ENCODE measurements at regions not wholly inside any gene's neighbourhood (a gene's known extent, or its start where the extent isn't known, plus 50 kb on each side); places are given as distances from the start of the nearest gene placed in this dataset.

- TF ChIP-seq POLR2A (IDR thresholded peaks at IDR 0.05; ENCODE audit: low read length) (no peak), GATA1 (IDR thresholded peaks at IDR 0.05; ENCODE audit: low read depth, low read length) (no peak)
These were observed 368.3 kb downstream of the SFMBT2 start for GRCh38 chr10:7042419-7043054.

Data from erythroblast (primary cell).